IPS-15b (cell line): ENCODE measurements at regions not wholly inside any gene's neighbourhood (a gene's known extent, or its start where the extent isn't known, plus 50 kb on each side); places are given as distances from the start of the nearest gene placed in this dataset.

Experiments
- H3K27me3 ChIP-seq: one replicate; pipeline ENCODE4 v1.6.1; 2013; ENCODE audit warnings: low read length; ENCODE audit not compliant: control insufficient read depth, insufficient read depth
- H3K36me3 ChIP-seq: one replicate; pipeline ENCODE4 v1.6.1; 2013; ENCODE audit warnings: low read length; ENCODE audit not compliant: control insufficient read depth, insufficient read depth
- H3K4me1 ChIP-seq: one replicate; pipeline ENCODE4 v1.6.1; 2013; ENCODE audit warnings: mild to moderate bottlenecking, low read length; ENCODE audit not compliant: control insufficient read depth, insufficient read depth
- H3K4me3 ChIP-seq: one replicate; pipeline ENCODE4 v1.5.1; 2013; ENCODE audit warnings: low read depth, low read length
- H3K9ac ChIP-seq: one replicate; pipeline ENCODE4 v1.6.1; 2013; ENCODE audit warnings: low read depth, mild to moderate bottlenecking, low read length
- H3K9me3 ChIP-seq: one replicate; pipeline ENCODE4 v1.6.1; 2013; ENCODE audit warnings: mild to moderate bottlenecking, low read length; ENCODE audit not compliant: control insufficient read depth, insufficient read depth

DNA sequence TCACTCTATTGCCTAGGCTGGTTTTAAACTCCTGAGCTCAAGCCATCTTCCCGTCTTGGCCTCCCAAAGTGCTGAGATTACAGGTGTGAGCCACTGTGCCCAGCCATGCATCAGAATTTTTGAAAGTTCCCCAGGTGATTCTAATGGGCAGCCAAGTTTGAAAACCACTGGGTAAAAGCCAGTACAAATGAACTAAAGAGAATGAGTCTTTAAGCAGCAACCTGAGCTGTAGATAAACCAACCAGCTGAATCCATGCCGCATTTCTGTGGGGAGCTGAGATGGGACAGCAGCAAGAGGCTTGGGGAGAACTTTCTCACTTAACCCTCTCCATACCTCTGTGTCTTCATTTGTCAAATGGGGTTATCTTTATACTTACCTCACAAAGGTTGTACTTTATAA is 67.5 kb downstream of the VEGFA start:
- H3K27me3 ChIP-seq = no peaks in the 10 kb centered on the region
- no peak overlapping the region for H3K9ac ChIP-seq
- no peak overlapping the region for H3K4me3 ChIP-seq
- no peaks in the 10 kb centered on the region for H3K36me3 ChIP-seq
- H3K4me1 ChIP-seq = no peaks in the 10 kb centered on the region
- H3K9me3 ChIP-seq = no peaks in the 10 kb centered on the region

DNA sequence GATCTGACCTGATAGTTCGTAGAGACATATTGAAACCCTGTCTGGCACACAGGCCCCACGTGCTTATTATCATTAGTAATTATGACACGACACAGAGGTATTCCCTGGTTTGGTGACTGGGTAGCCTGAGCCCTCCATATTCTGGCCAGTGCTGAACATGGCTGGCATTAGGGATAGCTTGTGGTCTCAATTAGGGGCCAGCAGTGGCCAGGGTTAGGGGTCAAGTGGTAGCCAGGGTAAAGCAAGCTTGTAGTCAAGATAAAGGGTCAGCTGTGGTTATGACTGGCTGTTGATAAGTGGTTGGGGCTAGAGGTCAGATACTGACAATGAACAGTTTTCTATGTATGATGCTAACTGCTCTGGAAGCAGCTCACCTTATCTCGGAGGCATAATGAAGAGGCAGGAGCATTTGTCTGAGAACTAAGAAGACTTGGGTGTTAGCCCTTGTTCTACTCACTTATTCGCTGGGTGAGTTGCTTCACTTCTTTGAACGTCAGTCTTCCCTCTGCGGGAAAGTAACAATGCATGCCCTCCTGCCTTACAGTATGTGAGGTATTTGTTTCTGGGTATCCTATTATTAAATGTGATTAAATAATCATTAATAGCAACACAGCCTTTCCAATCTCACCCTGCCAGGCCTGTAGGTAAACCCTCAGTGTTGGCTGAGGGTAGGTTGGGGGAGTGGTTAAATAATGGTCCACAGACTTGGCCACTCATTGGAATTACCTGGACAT is 66.7 kb downstream of the VEGFA start:
- H3K9me3 ChIP-seq = no peaks in the 10 kb centered on the region
- H3K4me1 ChIP-seq = no peaks in the 10 kb centered on the region
- no peaks in the 10 kb centered on the region for H3K27me3 ChIP-seq
- H3K4me3 ChIP-seq = no peak overlapping the region
- H3K9ac ChIP-seq = no peak overlapping the region
- H3K36me3 ChIP-seq = no peaks in the 10 kb centered on the region
